Erythroblast (primary cell): ENCODE measurements at regions not wholly inside any gene's neighbourhood (a gene's known extent, or its start where the extent isn't known, plus 50 kb on each side); places are given as distances from the start of the nearest gene placed in this dataset.

Experiments
- GATA1 ChIP-seq: IDR thresholded peaks from 2 replicates; pipeline ENCODE4 v1.6.1; 2011; ENCODE audit warnings: low read depth, mild to moderate bottlenecking, control low read depth, low read length, moderate library complexity
- POLR2A ChIP-seq: IDR thresholded peaks from 2 replicates; pipeline ENCODE4 v1.6.1; 2011; ENCODE audit warnings: mild to moderate bottlenecking, low read length

- TF ChIP-seq POLR2A (no peak), GATA1 (no peak)
Observed at GRCh38 chr1:200272481-200273068, 137.3 kb downstream of the ZNF281 start.
